ENCODE measurements at regions not wholly inside any gene's neighbourhood (a gene's known extent, or its start where the extent isn't known, plus 50 kb on each side); places are given as distances from the start of the nearest gene placed in this dataset.

DNA sequence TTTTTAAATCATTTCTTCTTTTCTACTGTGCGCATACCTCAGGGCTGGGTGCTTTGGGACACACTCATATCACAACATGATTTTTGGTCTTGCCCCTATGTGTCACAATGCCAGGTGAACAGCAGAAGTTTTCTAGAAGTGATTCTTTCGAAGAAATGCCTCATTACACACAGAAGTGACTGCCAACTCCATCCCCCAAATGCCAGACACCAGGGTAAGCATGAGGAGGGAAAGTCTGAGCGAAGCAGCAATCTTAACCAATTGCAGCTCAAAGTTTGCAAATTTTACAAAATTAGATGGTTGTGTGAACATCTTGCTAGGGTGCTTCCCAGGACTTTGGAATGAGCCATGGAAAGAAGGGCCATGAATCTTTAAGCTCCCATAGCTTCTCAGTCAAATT lies 87.3 kb upstream of the PLEKHA5 start:
- Histone ChIP-seq H3K36me3 (ENCODE audit: low read length) (no peaks in the 10 kb centered on the region), H3F3A (ENCODE audit: insufficient read depth) (no peaks in the 10 kb centered on the region), H3K79me2 (ENCODE audit: insufficient read depth, low read length) (no peaks in the 10 kb centered on the region), H3K4me2 (ENCODE audit: low read depth, low read length, poor library complexity, severe bottlenecking) (no peak overlapping the region), H3K9me2 (replicated peaks; ENCODE audit: insufficient read depth, low read length) (no peaks in the 10 kb centered on the region), H2AFZ (ENCODE audit: low read depth, low read length, severe bottlenecking) (no peak overlapping the region), H4K20me1 (ENCODE audit: low read depth, low read length) (no peaks in the 10 kb centered on the region), H3K9me3 (ENCODE audit: insufficient read depth, low read length) (no peaks in the 10 kb centered on the region), H3K9ac (ENCODE audit: low read length) (no peak overlapping the region), H3K4me3 (ENCODE audit: insufficient read depth, low read length, poor library complexity, severe bottlenecking) (no peak overlapping the region), H3K27ac (ENCODE audit: low read depth, low read length) (no peak overlapping the region), H3K27me3 (ENCODE audit: low read length) (no peaks in the 10 kb centered on the region)
- TF ChIP-seq EZH2phosphoT487 (conservative IDR thresholded peaks at IDR 0.05; ENCODE audit: low read length) (no peak), CTCF (IDR thresholded peaks at IDR 0.05; ENCODE audit: insufficient read depth, low read length, poor library complexity, severe bottlenecking) (no peak)

DNA sequence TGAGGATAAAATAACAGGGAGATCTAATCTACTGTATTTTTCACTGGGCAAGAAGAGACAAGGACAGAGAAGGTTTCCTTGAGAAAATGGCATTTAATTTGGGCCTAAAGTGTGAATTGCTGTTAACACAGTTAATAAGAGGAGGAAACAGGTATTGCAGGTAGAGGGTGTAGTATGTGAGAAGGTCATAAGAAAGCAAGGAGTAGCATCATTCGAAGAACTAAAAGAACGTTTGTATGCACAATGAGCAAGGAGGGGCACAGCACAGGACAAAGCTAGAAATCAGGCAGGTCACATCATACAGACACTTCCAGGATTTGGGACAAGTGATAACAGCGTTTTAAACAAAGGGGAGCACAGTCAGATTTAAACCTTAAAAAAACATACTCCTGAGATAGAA lies 85.1 kb upstream of the PLEKHA5 start:
- Histone ChIP-seq H3K9me3 (ENCODE audit: insufficient read depth, low read length) (no peaks in the 10 kb centered on the region), H3K36me3 (ENCODE audit: low read length) (no peaks in the 10 kb centered on the region), H3K9me2 (replicated peaks; ENCODE audit: insufficient read depth, low read length) (no peaks in the 10 kb centered on the region), H3K27ac (ENCODE audit: low read depth, low read length) (no peak overlapping the region), H3K27me3 (ENCODE audit: low read length) (no peaks in the 10 kb centered on the region), H3K4me3 (ENCODE audit: insufficient read depth, low read length, poor library complexity, severe bottlenecking) (no peak overlapping the region), H4K20me1 (ENCODE audit: low read depth, low read length) (no peaks in the 10 kb centered on the region), H2AFZ (ENCODE audit: low read depth, low read length, severe bottlenecking) (no peak overlapping the region), H3K9ac (ENCODE audit: low read length) (no peak overlapping the region), H3K4me2 (ENCODE audit: low read depth, low read length, poor library complexity, severe bottlenecking) (no peak overlapping the region), H3K79me2 (ENCODE audit: insufficient read depth, low read length) (no peaks in the 10 kb centered on the region), H3F3A (ENCODE audit: insufficient read depth) (no peaks in the 10 kb centered on the region)
- TF ChIP-seq EZH2phosphoT487 (conservative IDR thresholded peaks at IDR 0.05; ENCODE audit: low read length) (no peak), CTCF (IDR thresholded peaks at IDR 0.05; ENCODE audit: insufficient read depth, low read length, poor library complexity, severe bottlenecking) (no peak)

DNA sequence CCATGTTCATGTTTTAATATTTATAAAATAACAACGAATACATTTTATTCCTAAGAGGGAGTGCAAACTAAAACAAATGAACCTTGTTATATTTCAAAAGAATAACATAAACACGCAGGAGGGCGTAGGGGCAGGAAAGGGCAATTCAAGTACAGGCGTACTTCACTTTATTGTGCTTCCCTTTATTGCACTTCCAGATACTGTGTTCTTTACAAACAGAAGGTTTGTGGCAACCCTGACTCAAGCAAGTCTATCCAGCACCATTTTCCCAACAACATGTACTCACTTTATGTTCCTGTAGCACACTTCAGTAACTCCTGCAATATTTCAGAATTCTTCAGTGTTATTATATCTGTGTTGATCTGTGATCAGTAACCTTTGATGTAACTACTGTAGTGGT lies 84.6 kb upstream of the PLEKHA5 start:
- no peaks in the 10 kb centered on the region for H3F3A ChIP-seq (ENCODE audit: insufficient read depth)
- no peak overlapping the region for H3K27ac ChIP-seq (ENCODE audit: low read depth, low read length)
- TF ChIP-seq CTCF (IDR thresholded peaks at IDR 0.05; ENCODE audit: insufficient read depth, low read length, poor library complexity, severe bottlenecking) (no peak), EZH2phosphoT487 (conservative IDR thresholded peaks at IDR 0.05; ENCODE audit: low read length) (no peak)
- H3K4me2 ChIP-seq (ENCODE audit: low read depth, low read length, poor library complexity, severe bottlenecking), result no peak overlapping the region
- no peak overlapping the region for H3K4me3 ChIP-seq (ENCODE audit: insufficient read depth, low read length, poor library complexity, severe bottlenecking)
- no peaks in the 10 kb centered on the region for H3K9me3 ChIP-seq (ENCODE audit: insufficient read depth, low read length)
- no peaks in the 10 kb centered on the region for H4K20me1 ChIP-seq (ENCODE audit: low read depth, low read length)
- no peaks in the 10 kb centered on the region for H3K79me2 ChIP-seq (ENCODE audit: insufficient read depth, low read length)
- no peaks in the 10 kb centered on the region for H3K36me3 ChIP-seq (ENCODE audit: low read length)
- no peak overlapping the region for H3K9ac ChIP-seq (ENCODE audit: low read length)
- H2AFZ ChIP-seq (ENCODE audit: low read depth, low read length, severe bottlenecking), result no peak overlapping the region
- no peaks in the 10 kb centered on the region for H3K27me3 ChIP-seq (ENCODE audit: low read length)
- H3K9me2 ChIP-seq (replicated peaks; ENCODE audit: insufficient read depth, low read length), result no peaks in the 10 kb centered on the region

DNA sequence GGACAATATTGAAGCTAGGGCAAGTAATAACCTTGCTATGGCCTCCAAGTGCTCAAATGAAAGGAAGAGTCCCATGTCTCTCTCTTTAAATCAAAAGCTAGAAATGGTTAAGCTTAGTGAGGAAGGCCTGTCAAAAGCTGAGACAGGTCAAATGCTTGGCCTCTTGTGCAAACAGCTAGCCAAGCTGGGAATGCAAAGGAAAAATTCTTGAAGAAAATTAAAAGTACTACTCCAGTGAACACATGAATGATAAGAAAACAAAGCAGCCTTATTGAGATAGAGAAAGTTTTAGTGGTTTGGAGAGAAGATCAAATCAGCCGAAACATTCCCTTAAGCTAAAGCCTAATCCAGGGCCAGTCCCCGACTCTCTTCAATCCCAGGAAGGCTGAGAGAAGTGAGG lies 84.1 kb upstream of the PLEKHA5 start:
- TF ChIP-seq EZH2phosphoT487 (conservative IDR thresholded peaks at IDR 0.05; ENCODE audit: low read length) (no peak), CTCF (IDR thresholded peaks at IDR 0.05; ENCODE audit: insufficient read depth, low read length, poor library complexity, severe bottlenecking) (no peak)
- no peaks in the 10 kb centered on the region for H3K36me3 ChIP-seq (ENCODE audit: low read length)
- no peak overlapping the region for H3K27ac ChIP-seq (ENCODE audit: low read depth, low read length)
- H3K9me2 ChIP-seq (replicated peaks; ENCODE audit: insufficient read depth, low read length), result no peaks in the 10 kb centered on the region
- H3F3A ChIP-seq (ENCODE audit: insufficient read depth), result no peaks in the 10 kb centered on the region
- H2AFZ ChIP-seq (ENCODE audit: low read depth, low read length, severe bottlenecking), result no peak overlapping the region
- H3K9me3 ChIP-seq (ENCODE audit: insufficient read depth, low read length), result no peaks in the 10 kb centered on the region
- H3K4me2 ChIP-seq (ENCODE audit: low read depth, low read length, poor library complexity, severe bottlenecking), result no peak overlapping the region
- no peak overlapping the region for H3K9ac ChIP-seq (ENCODE audit: low read length)
- H3K4me3 ChIP-seq (ENCODE audit: insufficient read depth, low read length, poor library complexity, severe bottlenecking), result no peak overlapping the region
- no peaks in the 10 kb centered on the region for H4K20me1 ChIP-seq (ENCODE audit: low read depth, low read length)
- H3K79me2 ChIP-seq (ENCODE audit: insufficient read depth, low read length), result no peaks in the 10 kb centered on the region
- no peaks in the 10 kb centered on the region for H3K27me3 ChIP-seq (ENCODE audit: low read length)

Data from SU-DHL-6 (cell line).